Calu3 (cell line): ENCODE measurements at regions not wholly inside any gene's neighbourhood (a gene's known extent, or its start where the extent isn't known, plus 50 kb on each side); places are given as distances from the start of the nearest gene placed in this dataset.

Source experiments
- BruUV-seq: library from RNA; stranded (reverse); fragments of 400-500 nt; replicated peaks from 2 replicates; lab custom pipeline; 2021; lab: Mats Ljungman, UMichigan
- CTCF ChIA-PET: fragments of 300-600 bp; sonication (Branson Sonifier 250); formaldehyde crosslinking; loops from one replicate; lab custom pipeline; 2022; ENCODE audit warnings: antibody characterized with exemption; lab: Charles Lee
- DNase-seq: peaks from one replicate; pipeline ENCODE4 v3.0.0; 2022
- H3K27ac Mint-ChIP-seq: one replicate; pipeline ENCODE4 v1.8.0; 2022; ENCODE audit warnings: mixed read lengths; ENCODE audit not compliant: unreplicated experiment
- H3K27me3 Mint-ChIP-seq: one replicate; pipeline ENCODE4 v1.8.0; 2022; ENCODE audit warnings: mixed read lengths; ENCODE audit not compliant: unreplicated experiment
- H3K36me3 Mint-ChIP-seq: one replicate; pipeline ENCODE4 v1.8.0; 2022; ENCODE audit warnings: mild to moderate bottlenecking, moderate library complexity, mixed read lengths; ENCODE audit not compliant: insufficient read depth, unreplicated experiment
- H3K4me1 Mint-ChIP-seq: one replicate; pipeline ENCODE4 v1.8.0; 2022; ENCODE audit warnings: mild to moderate bottlenecking, low read depth, mixed read lengths; ENCODE audit not compliant: unreplicated experiment
- H3K4me3 Mint-ChIP-seq: one replicate; pipeline ENCODE4 v1.8.0; 2022; ENCODE audit warnings: mild to moderate bottlenecking, low read depth, moderate library complexity, mixed read lengths; ENCODE audit not compliant: unreplicated experiment
- H3K9me3 Mint-ChIP-seq: one replicate; pipeline ENCODE4 v1.8.0; 2022; ENCODE audit warnings: low read depth, mixed read lengths; ENCODE audit not compliant: unreplicated experiment
- intact Hi-C: fragments of 100-400 bp; cut with micrococcal nuclease; formaldehyde crosslinking; loops from one replicate; pipeline ENCODE4 v1.10.0; 2022; ENCODE audit not compliant: unreplicated experiment
- TF ChIP-seq, protein P1 (sequence below): fragments of 200-600 bp; IDR thresholded peaks from one replicate; pipeline ENCODE4 v1.8.0; 2022; ENCODE audit warnings: antibody characterized with exemption; ENCODE audit not compliant: unreplicated experiment

- Mint-ChIP-seq H3K9me3 (no peaks in the 10 kb centered on the region), H3K4me1 (no peaks in the 10 kb centered on the region), H3K4me3 (no peak overlapping the region), H3K36me3 (no peaks in the 10 kb centered on the region), H3K27ac (no peak overlapping the region), H3K27me3 (no peaks in the 10 kb centered on the region)
- TF ChIP-seq, protein P1, sequence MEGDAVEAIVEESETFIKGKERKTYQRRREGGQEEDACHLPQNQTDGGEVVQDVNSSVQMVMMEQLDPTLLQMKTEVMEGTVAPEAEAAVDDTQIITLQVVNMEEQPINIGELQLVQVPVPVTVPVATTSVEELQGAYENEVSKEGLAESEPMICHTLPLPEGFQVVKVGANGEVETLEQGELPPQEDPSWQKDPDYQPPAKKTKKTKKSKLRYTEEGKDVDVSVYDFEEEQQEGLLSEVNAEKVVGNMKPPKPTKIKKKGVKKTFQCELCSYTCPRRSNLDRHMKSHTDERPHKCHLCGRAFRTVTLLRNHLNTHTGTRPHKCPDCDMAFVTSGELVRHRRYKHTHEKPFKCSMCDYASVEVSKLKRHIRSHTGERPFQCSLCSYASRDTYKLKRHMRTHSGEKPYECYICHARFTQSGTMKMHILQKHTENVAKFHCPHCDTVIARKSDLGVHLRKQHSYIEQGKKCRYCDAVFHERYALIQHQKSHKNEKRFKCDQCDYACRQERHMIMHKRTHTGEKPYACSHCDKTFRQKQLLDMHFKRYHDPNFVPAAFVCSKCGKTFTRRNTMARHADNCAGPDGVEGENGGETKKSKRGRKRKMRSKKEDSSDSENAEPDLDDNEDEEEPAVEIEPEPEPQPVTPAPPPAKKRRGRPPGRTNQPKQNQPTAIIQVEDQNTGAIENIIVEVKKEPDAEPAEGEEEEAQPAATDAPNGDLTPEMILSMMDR = no peak
- intact Hi-C loops = no loop called here
- no TSS peak for BruUV-seq
- CTCF ChIA-PET = no interaction called here
- no peak for DNase-seq
Observed at GRCh38 chr13:80101040-80101439, 239.9 kb downstream of the SPRY2 start.

- no peaks in the 10 kb centered on the region for H3K36me3 Mint-ChIP-seq
- no peak overlapping the region for H3K4me3 Mint-ChIP-seq
- intact Hi-C loops = no loop called here
Observed at GRCh38 chr13:80100636-80101035, 240.3 kb downstream of the SPRY2 start.

DNA sequence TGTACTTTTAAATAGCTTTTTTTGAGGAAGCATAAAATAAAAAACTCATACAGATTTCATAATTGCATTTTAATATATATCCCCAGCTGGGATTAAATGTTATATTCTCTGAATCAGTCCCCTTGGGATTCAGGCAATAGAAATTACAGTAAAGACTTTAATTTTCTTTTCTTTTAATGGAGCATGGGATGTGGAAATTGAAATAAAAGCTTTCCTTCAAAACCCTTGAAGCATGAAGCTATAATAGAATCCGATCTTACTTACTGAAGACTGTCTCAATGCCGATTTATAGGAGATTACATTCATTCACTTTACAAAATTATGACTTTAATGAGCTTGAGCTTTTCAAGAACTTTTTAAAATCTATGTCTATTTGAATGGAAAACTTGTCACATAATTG is 243.4 kb downstream of the SPRY2 start:
- no peaks in the 10 kb centered on the region for H3K27me3 Mint-ChIP-seq
- TF ChIP-seq, protein P1 = no peak
- no peak for DNase-seq
- no peak overlapping the region for H3K27ac Mint-ChIP-seq
- CTCF ChIA-PET = no interaction called here
- no peaks in the 10 kb centered on the region for H3K4me1 Mint-ChIP-seq
- no peak overlapping the region for H3K4me3 Mint-ChIP-seq
- H3K36me3 Mint-ChIP-seq = no peaks in the 10 kb centered on the region
- BruUV-seq = no TSS peak
- H3K9me3 Mint-ChIP-seq = no peaks in the 10 kb centered on the region
- intact Hi-C loops = no loop called here

More at GRCh38 chr13:80100636-80101035, 240.3 kb downstream of the SPRY2 start:
- TF ChIP-seq, protein P1 = no peak
- no peak for DNase-seq
- H3K27me3 Mint-ChIP-seq = no peaks in the 10 kb centered on the region
- CTCF ChIA-PET = no interaction called here
- no TSS peak for BruUV-seq
- no peaks in the 10 kb centered on the region for H3K4me1 Mint-ChIP-seq
- H3K27ac Mint-ChIP-seq = no peak overlapping the region
- H3K9me3 Mint-ChIP-seq = no peaks in the 10 kb centered on the region

GRCh38 chr13:80096383-80096782 is 244.5 kb downstream of the SPRY2 start:
- Mint-ChIP-seq H3K4me3 (no peak overlapping the region), H3K9me3 (no peaks in the 10 kb centered on the region)
- CTCF ChIA-PET = no interaction called here

More at GRCh38 chr13:80096383-80096782, 244.5 kb downstream of the SPRY2 start:
- DNase-seq = no peak
- TF ChIP-seq, protein P1 = no peak
- Mint-ChIP-seq H3K36me3 (no peaks in the 10 kb centered on the region), H3K27ac (no peak overlapping the region), H3K27me3 (no peaks in the 10 kb centered on the region), H3K4me1 (no peaks in the 10 kb centered on the region)
- intact Hi-C loops = no loop called here
- no TSS peak for BruUV-seq
